HG03521 (cell line): ENCODE measurements at regions not wholly inside any gene's neighbourhood (a gene's known extent, or its start where the extent isn't known, plus 50 kb on each side); places are given as distances from the start of the nearest gene placed in this dataset.

ENCODE experiments used
- ATAC-seq: cut with Tn5 transposase; IDR thresholded peaks from one replicate; pipeline ENCODE4 v1.9.1; 2021; ENCODE audit warnings: mild to moderate bottlenecking, moderate library complexity; ENCODE audit not compliant: unreplicated experiment

- ATAC-seq = no peak
These were observed 370.6 kb upstream of the RPS6KA3 start for GRCh38 chrX:20637351-20637750.

- ATAC-seq = no peak
These were observed 366.7 kb upstream of the RPS6KA3 start for GRCh38 chrX:20633451-20633850.

DNA sequence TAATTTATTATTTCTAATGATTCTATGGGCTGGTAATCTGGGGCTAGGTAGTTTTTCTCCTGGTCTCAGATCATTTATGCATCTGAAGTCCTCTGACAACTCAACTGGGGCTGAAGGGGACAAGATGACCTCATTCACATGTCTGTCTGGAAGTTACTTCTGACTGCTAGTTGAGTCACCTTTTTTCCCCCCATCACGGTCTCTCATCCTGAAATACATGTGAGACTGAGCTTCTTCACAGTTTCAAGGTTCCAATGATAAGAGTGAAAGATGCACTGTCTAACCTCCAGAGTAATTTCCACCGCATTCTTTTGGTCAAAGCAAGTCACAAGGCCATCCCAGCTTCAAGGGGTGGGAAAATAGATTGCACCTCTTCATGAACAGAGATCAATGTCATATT, 356.7 kb upstream of the RPS6KA3 start:
- ATAC-seq = no peak

GRCh38 chrX:20620306-20620705, 353.6 kb upstream of the RPS6KA3 start:
- ATAC-seq = no peak

GRCh38 chrX:20609916-20610415, 343.3 kb upstream of the RPS6KA3 start:
- ATAC-seq = no peak

- ATAC-seq = no peak
These were observed 340.1 kb upstream of the RPS6KA3 start for GRCh38 chrX:20606831-20607230.

DNA sequence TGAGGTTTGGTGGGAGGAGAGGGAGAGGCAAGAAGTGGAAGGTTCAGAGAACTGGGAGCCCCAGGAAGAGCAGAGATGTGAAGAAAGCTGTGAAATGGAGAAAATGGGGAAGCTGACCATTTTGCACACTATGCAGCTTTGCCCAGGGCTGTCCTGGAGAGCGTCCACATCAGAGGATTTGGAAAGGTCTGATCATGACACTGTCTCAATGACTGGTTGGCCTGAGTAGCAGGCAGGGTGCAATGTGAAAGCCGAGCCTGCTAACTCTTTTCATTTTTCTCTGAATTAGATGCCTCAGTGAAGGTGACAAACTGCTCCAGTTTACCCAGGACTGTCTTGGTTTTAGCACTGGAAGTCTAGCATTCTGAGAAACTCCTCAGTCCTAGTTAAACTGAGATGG, 330.1 kb upstream of the RPS6KA3 start:
- no peak for ATAC-seq

- ATAC-seq = no peak
These were observed 329.3 kb upstream of the RPS6KA3 start for GRCh38 chrX:20595928-20596575.

- ATAC-seq = no peak
These were observed 328.3 kb upstream of the RPS6KA3 start for GRCh38 chrX:20594985-20595384.

DNA sequence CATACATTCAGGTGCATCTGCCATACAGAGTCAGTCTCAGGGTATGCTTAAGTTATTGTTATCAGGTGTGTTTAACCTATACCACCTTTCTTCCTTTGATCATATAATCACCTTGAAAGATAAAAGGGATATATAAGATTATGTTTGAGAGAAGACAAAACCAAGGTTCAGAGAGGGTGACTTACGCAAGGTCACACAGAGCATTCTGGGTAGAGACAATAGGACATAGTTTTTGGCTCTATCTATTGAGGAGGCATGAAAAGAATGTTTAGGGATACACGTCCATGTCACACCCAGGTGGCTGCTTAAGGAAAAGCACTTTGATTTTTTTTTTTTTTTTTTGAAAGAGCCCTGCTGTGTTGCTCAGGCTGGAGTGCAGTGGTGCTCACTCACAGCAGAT, 327.1 kb upstream of the RPS6KA3 start:
- no peak for ATAC-seq

- no peak for ATAC-seq
These were observed 326.7 kb upstream of the RPS6KA3 start for GRCh38 chrX:20593402-20593801.

- ATAC-seq = no peak
These were observed 324.5 kb upstream of the RPS6KA3 start for GRCh38 chrX:20591246-20591645.

DNA sequence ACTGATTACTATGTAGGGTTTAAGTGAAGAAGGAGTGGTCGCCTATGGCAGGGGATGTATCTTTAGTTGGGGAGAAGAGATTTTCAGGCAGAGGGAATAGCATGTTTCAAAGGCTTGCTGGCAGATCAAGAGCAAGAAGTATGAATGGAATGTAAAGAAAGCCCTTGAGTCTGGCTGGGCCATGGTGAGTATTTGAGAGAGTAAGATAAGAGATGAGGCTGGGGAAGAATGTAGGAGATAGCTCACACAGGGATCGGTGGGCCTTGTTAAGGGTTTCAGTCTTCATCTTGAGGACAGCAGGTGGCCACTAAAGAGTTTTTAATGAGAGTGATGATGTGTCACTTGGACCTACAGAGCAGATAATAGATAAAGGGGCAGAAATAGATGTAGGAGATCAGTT, 319.1 kb upstream of the RPS6KA3 start:
- no peak for ATAC-seq

DNA sequence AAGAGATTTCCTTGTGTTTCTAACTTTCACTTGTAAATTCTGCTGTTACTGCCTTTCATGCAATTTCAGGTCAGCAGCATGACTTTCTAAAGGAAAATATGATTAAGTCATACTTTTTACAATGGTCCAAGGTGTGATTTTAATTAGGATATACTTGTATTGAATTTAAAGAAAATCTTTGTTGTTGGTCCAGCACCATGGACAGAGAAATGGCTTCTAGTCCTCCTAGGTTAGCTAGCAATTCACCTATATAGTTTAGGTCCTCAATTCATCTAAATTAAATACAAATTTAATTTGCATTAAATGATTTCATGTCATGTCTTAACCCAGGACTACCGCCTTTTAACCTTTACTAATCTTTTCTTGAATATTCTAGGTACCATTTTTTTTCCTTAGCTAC, 304.9 kb upstream of the RPS6KA3 start:
- no peak for ATAC-seq

DNA sequence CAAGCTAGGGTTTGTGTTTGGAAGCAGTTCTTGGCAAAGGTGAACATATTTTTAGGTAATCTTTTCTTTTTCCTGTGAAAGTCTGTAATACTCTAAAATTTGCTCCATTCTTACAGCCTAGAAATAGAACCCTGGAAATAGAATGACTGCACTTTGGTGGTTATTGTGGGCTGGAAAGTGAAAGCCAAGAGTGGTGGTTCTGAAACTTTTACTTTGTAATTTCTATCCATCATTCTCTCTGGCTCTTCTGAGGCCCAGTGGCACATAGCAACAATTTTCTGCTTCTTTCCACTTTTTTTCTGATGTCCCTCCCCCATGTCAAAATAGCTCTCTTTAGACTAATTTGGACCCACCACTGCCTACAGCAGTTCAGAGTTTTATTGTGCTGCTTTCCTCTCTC, 300.4 kb upstream of the RPS6KA3 start:
- no peak for ATAC-seq

GRCh38 chrX:20547611-20548051, 280.9 kb upstream of the RPS6KA3 start:
- no peak for ATAC-seq

DNA sequence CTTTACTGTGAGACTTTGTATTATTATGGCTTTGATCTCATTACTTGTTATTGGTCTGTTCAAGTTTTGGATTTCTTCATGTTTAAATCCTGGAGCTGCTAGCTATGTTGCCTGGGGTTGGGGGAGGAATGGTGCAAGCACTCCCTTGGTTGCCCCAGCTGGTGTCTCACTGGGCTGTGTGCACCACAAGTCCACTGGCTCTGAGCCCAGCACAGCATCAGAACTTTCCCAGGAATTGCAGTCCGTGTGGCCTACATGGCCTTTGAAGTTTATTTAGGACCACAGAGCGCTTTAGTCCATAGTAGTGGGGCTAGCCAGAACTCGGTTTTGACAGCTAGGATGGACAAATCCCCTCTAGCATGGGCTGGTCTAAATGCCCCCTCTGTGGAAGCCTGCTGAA, 278.8 kb upstream of the RPS6KA3 start:
- ATAC-seq = no peak

DNA sequence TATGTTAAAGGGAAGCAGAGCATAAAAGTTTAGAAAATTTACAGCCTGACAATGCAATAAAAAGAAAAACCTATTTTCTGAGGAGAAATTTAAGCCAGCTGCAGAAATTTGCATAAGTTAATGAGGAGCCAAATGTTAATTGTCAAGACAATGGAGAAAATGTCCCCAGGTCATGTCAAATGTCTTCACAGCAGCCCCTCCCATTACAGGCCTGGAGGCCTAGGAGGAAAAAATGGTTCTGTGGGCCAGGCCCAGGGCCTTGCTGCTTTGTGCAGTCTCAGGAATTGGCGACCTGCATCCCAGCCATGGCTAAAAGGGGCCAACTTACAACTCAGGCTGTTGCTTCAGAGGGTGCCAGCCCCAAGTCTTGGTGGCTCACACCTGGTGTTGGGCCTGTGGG, 275.4 kb upstream of the RPS6KA3 start:
- ATAC-seq = no peak

DNA sequence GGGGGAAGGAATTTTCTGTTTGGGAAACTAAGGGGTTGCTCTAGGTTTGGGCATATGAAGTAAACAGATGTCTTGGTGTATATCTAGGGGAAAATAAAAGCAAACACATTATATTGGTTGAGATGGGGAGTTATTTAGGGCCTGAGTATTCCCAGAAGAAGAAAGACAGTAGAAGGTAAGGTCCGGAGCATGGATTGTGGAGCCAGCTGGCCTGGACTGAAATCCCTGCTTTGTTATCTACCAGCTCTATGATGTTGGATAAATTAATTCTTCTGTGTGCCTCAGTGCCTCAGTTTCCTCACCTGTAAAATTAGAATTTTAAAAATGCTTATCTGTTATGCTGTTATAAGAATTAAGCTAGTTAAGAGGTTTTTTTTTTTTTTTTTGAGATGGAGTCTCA, 272.3 kb upstream of the RPS6KA3 start:
- ATAC-seq = no peak

DNA sequence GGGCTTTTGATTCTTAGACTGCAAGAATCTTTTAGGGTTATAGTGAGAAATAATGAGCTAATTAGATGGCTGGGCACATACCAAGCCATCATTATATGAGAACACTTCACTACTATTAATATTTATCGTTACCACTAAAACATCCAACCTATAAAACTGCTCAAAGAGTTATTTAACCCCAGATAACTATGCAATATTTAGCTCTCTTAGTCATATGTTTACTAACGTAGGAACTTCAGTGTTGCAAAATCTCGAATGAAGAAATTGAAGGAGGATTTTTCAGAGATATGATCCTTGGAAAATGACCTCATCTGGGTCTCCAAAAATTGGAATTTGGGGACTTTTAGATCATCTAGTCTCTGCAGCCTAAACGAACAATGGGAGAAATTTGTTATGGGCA, 265.0 kb upstream of the RPS6KA3 start:
- no peak for ATAC-seq

GRCh38 chrX:20530406-20530921, 263.8 kb upstream of the RPS6KA3 start:
- ATAC-seq = no peak

DNA sequence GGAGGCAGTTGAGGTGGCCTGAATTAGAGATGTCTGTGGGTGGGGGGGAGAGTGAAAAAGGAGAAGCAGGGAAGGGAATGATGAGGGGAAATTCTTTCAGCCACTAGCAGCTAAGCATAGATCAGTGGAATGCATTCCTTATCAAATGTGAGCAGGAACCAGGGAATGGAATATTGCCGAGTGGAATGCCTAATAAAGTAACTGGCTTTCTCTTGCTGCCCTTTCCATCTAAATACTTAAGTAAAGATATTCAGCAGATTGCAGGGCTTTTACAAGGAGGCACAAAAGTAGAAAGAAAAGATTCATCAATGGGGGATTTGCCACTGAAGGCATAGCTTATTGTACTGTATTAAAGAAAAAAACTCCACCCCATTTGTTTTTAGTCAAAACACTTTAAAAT, 263.0 kb upstream of the RPS6KA3 start:
- ATAC-seq = no peak

DNA sequence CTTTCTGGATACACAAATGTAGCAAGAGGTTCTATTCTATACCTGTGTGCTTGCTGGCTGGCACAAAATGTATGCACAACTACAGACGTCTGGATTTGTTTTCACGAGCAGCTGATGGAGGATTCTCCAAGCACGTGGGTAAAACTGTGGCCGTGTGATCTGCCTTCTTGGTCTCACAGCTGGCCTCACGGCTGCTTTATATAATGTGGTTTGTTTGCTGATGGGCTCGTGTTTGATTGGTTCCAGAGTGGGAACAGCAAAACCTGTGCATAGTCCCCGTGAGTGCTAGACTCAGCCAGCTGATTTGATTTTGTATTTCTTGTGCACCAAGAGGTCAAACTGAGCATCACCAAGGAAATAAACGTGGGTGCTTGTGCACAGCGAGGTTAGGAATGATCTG, 262.6 kb upstream of the RPS6KA3 start:
- ATAC-seq = no peak
